ENCODE measurements at regions not wholly inside any gene's neighbourhood (a gene's known extent, or its start where the extent isn't known, plus 50 kb on each side); places are given as distances from the start of the nearest gene placed in this dataset.
"Not testable (repeated sequence)": the region's sequence is repeated elsewhere in the genome, so short reads cannot be mapped to it uniquely, and the experiment has no call there.

DNA sequence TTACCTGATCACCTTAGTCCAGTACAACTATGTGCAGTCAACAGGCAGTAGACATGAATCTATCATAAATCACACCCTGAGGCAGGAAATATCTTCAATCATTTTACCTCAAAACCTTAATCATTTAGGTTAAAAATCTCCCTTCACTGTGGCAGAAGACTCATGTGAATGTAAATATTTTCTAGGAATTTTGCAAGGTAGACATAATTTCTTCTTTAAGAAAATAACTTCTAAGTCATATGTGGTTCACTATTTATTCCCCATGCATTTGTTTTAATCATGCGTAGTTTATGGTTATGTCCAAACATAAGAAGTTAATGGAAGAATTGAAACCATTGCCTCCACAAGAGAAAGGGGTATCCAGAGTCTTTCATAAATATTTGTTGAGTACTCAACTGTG is 97.0 kb downstream of the HMHB1 start:
- no peak for DNase-seq (ENCODE audit: low spot score)

DNA sequence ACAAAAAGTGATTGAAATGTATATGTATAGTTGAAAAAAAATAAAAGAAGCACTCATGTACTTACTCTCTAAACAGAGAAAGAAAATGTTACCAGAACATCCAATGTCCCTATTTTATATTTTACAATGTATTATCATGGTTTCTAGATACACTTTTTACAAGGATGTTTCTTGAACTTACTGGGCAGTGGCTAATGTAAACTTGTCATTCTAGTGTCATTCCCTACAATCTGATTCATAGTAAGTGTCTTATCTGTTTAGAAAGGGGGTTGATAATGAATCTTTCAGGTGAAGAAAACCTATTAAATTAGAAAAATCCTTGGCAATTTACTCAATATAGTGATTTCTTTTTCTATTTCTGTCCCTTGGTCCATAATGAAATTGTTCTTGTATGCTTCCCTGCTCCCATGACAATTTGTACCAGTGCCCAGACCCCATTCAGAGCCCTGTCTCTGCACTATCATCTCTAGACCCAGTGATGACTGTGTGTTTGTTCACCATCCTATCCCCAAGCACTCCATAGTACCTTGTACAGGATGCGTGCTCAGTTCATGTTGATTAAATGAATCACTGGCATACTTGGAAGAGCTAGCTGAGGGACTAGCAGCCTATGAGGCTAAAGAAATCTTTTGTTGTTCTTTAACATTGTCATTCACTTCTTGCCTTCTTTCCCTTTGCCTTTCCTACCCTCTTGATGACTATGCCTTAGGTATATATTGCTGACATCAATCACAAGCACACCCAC is 101.2 kb downstream of the HMHB1 start:
- no peak for DNase-seq (ENCODE audit: low spot score)

DNA sequence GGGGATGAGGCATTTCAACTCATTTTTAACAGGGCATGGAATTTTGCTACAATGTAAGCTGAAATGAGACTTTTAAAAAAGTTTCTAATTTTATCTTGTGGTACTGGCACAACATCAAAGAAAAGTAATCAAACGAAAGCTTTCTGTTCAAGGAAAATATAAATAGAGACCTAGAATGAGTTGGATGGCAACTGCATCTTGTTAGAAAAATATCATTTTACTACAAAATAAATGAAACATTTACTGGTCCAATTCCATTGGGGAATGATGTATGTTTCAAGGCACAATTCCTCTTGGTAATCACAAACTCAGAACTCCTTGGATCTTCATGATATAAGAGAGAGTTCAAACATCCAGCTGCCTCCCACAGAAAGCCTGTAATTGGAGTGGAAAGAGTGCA is 102.8 kb downstream of the HMHB1 start:
- no peak for DNase-seq (ENCODE audit: low spot score)

DNA sequence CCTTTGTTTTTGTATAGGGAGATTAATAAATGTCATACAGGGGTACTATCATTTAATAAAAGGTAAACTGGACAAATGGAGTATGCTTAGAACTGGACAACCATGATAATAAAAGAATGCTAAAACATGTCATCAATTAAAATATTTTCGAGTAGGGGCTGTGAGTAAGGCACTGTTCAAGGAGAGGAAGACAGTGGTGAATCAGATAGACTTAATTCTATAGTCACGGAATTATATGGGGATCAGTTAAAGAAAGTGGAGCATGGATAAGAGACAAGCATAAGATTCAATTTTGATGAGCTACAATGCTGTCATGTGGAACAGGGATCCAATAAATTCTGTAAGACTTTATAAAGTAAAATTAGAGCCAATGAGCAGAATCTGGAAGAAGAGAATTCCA is 104.5 kb downstream of the HMHB1 start:
- DNase-seq (ENCODE audit: low spot score): no peak

DNA sequence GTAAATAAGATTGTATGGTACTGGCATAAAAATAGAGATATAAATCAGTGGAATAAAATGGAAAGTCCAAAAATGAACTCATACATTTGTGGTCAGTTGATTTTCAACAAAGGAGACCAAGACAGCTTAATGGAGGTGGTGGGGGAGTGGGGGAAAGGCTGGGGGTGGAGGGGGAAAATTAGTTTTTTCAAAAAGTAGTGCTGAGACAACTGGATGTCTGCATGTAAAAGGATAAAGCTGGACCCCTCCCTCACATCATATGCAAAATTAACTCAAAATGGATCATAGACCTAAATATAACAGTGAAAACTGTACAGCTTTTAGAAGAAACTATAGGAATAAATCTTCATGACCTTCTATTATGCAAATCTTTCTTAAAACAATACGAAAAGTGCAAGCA is 107.0 kb downstream of the HMHB1 start:
- DNase-seq (ENCODE audit: low spot score): no peak

DNA sequence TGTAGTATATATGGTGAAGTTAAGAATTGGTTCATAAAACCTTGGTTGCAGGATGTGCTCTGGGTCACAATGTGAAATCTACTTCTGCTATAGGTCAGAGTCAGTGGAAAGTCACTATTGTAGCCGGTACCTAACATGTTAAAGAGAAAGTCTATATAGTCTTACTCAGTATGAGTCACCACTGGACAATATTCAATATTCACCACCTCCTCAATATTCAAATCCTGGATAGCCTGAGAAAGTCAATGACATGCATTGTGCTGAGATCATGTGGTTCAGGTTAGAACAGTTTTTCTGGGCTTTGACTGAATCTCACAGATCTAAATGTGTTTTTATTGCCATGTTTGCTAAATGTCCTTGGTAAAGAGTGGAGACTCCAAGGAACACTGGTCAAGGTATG is 108.8 kb downstream of the HMHB1 start:
- DNase-seq (ENCODE audit: low spot score): no peak

DNA sequence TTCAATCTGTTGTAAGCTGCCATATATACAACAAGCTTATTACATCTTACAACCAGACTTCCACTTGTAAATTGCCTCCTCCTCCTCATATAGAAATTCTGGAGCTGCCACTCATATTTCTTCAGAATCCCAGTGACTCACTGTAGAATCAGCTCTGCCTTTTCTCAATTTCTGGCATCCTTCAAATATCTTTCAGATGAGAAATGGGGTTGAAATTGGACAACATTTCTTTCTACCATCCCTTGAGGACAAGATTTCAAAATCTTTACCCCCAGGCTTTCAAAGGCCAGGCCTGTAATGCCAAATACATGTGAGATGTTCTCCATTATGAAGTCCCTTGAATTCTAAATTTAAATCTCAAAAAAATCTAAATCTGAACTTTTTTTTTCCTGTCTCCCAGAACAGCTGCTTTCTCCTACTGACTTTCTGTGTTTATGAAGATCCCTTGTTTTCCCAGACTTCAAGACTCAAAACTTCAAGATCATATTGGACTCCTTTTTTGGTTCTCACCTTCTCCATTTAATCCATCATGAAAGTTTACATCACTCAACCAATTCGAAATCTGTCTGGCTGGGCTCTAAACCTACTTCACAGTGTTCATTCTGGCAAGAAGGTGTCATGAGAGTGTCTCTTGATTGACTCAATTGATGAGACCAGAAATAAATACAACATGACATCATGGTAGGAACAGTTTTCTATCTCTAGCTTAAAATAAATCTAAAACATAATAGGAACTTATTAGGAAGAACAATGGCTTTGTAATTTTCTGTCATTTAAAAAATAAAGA is 109.8 kb downstream of the HMHB1 start:
- DNase-seq (ENCODE audit: low spot score): no peak

DNA sequence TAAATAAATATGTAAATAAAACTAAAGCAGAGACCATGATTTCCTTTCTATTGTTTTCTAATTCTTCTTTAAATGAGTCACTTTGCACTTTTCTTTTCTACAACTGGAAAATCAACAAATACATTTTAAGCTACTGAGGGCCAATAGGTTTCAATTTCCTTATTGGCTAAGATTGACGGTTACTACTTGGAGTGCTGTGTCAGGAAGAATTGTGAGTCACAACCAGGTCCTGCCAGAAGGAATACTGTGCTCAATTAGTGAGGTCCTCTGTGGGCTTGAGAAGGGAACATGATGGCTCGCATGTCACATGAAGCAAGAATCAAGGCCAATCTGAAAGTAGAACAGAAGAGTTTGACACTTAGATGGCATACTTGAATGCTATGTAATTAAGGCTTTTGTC is 110.8 kb downstream of the HMHB1 start:
- no peak for DNase-seq (ENCODE audit: low spot score)

DNA sequence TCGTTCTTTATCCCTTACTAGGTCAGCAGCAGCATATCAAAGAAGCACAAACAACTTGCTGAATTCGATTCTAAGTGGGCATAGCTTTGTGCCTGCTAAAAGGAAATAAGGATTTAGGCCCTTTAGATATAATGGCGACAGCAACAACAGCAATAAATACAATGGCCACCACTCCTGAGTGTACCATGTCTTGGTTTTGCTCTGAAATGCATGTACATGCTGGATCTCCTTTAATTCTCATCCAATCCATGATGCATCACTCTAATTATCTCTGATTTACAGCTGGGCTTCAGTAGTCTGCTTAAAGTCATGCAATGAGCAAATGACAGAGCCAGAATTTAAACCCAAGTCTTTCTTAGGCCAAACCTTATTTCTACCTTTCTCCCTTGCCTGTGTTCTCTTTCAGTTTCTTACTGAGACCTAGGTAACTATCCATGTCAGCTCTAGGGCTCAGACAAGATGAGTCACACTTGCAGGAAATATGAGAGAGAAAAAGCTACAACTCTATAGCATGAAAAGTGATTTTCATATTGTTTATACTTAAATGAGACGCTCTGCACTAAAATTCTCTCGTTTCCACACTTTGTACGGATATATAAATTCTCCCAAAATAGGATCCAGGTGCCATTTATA is 111.8 kb downstream of the HMHB1 start:
- no peak for DNase-seq (ENCODE audit: low spot score)

DNA sequence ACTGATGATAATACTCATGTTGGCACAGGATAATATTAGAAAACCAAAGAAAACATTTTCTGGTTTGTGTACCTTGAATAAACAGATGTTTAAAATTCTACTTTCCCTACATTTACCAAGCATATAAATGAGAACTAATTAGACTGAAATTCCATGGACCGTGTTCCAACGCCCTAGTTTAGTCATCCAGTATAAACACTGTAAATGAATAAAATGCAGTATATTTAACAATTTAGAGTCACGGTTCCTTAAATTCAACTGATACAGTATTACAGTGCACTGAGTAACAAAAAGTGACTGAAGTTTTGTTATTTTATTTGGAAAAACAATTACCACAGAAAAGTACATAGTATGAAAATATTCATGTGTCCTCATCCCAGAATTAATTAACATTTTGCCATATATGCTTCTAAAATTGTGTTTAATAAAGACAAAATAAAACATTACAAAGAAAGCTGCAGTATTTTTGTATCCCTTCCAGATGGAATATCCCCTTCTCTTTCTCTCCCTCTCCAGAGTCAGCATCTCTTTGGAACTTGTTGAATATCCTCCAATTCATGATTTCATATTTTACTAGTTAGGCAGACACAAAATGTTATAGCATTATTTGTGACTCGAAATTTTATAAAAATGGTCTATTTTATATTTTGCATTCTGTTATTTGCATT is 112.5 kb downstream of the HMHB1 start:
- DNase-seq (ENCODE audit: low spot score): no peak

DNA sequence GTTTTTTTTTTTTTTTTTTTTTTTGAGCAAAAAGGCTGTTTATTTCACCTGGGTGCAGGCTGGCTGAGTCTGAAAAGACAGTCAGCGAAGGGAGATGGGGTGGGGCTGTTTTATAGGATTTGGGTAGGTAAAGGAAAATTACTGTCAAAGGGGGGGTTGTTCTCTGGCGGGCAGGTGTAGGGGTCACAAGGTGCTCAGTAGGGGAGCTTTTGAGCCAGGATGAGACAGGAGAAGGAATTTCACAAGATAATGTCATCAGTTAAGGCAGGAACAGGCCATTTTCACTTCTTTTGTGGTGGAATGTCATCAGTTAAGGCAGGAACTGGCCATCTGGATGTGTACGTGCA is 113.0 kb downstream of the HMHB1 start:
- DNase-seq (ENCODE audit: low spot score): not testable (repeated sequence)

DNA sequence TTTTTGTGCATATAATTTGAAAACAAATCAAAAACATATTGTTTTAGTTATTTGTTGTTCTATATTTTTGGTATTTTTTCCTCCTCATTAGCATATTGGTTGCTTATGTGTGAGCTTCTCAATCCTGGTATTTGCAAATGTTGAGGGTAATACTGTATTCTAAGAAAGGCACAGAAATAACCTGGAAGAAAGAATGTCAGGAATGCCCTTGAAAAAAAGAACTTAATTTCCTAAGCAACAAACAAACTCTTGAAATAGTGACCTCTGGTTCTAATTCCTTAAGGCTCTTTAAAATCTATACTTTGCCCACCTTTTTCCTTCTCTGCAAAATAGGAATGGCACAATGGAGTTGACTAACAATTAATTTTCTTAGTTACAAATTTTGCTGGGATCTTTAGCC is 117.5 kb downstream of the HMHB1 start:
- DNase-seq (ENCODE audit: low spot score): no peak

DNA sequence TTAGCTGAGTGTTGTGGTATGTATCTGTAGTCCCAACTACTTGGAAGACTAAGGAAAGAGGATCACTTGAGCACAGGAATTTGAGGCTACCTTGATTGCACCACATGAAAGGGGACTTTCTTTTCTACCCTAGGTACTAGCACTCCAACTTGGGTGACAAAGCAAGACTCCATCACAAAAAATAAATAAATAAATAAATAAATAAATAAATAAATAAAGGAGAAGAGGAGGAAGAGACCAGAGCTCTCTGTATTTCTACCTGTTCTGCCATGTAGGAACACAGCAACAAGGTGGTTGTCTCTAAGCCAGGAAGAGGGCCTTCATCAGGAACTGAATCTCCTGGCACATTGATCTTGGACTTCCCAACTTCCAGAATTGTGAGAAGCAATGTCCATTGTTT is 118.6 kb downstream of the HMHB1 start:
- DNase-seq (ENCODE audit: low spot score): no peak

DNA sequence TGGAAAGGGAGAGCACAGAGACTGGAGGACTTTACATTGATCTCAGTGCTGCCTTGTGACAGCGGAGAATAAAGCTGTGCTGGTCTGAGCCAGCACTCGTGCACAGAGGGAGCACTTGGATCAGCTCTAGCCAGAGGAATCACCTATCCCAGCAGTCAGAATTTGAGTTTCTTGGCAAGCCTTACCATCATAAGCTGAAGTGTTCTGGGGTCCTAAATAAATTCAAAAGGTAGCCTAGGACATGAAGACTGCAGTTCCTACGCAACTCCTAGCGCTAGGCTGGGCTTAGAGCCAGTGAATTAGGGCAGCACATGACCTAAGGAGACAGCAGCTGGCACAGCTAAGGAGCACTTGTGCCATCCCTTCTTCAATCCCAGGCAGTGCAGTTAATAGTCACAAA is 119.5 kb downstream of the HMHB1 start:
- peak; percentile 57 for DNase-seq (ENCODE audit: low spot score)

DNA sequence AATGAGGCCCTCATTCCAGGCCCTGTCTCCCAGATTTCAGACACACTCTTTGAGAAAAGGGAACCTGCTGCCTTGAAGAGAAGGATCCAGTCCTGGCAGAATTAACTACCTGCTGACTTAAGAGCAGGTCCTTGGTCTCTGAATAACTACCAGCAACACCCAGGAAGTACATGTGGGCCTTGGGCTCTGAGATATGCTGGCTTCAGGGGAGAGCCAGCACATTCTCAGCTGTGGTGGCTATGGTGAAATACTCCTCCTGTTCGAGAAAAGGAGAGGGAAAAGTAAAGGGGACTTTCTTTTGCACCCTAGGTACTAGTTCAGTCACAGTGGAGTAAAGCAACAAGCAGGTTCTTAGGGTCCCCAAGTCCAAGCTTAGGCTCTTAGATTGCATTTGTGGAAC is 120.0 kb downstream of the HMHB1 start:
- no peak for DNase-seq (ENCODE audit: low spot score)

DNA sequence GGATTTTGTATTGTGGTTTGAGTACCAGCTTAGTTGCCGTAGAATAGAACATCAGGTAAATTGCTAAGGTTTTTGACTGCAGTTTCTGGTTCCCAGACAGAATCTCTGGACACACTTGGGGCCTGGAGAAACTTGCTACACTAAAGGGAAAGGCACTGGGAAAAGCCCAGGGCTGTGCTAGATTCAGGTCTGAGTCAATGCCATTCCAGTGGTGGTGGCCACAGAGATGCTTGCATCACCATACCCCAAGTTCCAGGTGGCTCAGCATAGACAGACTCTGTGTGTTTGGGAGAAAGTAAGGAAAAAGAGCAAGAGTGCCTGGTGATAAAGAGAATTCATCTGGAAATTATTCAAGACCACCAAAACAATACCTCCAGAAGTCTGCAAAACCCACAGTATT is 120.6 kb downstream of the HMHB1 start:
- DNase-seq (ENCODE audit: low spot score): no peak

DNA sequence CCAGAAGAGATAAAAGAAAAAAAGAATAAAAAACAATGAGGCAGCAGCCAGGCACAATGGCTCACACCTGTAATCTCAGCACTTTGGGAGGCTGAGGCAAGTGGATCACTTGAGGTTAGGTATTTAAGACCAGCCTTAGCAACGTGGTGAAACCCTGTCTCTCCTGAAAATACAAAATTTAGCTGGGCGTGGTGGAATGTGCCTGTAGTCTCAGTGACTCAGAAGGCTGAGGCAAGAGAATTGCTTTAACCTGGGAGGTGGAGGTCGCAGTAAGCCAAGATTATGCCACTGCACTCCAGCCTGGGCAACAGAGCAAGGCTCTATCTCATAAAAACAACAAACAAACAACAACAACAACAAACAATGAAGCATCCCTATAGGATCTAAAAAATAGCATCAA is 121.5 kb downstream of the HMHB1 start:
- no peak for DNase-seq (ENCODE audit: low spot score)

DNA sequence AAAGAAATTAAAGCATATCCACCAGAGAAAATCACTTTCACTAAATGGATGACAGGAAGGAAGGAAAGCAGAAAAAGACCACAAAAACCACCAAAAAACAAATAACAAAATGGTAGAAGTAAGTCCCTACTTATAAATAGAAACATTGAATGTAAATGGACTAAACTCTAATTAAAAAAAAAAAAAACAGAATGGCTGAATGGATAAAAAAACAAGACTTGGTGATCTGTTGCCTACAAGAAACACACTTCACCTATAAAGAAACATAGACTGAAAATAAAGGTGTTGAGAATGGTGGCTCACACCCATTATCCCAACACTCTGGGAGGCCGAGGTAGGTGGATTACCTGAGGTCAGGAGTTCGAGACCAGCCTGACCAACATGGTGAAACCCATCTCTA is 122.9 kb downstream of the HMHB1 start:
- no peak for DNase-seq (ENCODE audit: low spot score)

DNA sequence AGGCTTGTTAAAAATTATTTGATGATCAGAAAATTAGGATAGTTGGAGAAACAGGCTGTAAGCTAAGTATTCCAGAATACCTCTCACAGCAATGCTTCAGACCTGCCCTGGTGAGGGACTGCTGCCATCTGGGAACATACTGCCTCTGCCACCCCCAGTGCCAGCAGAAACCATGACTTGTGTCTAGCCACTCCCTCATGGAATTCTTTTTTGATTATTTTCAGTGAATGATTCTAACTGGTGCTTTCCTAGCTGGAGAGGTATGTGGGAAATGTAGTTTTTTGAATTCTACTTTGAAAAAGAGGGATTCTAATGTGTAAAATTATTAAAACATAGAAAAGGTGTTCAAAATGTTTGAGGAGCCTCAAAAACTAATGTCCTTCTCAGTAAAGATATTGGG is 126.3 kb downstream of the HMHB1 start:
- DNase-seq (ENCODE audit: low spot score): no peak

DNA sequence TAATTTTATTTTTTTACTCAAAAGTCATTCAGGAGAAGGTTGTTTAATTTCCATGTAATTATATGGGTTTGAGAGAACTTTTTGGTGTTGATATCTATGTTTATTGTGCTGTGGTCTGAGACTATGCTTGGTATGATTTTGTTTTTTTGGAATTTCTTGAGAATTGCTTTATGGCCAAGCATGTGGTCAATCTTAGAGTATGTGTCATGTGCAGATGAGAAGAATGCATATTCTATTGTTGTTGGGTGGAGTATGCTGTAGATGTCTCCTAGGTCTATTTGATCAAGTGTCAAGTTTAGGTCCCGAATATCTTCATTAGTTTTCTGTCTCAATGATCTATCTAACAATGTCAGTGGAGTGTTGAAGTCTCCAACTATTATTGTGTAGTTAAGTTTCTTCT is 134.9 kb downstream of the HMHB1 start:
- DNase-seq (ENCODE audit: low spot score): no peak

DNA sequence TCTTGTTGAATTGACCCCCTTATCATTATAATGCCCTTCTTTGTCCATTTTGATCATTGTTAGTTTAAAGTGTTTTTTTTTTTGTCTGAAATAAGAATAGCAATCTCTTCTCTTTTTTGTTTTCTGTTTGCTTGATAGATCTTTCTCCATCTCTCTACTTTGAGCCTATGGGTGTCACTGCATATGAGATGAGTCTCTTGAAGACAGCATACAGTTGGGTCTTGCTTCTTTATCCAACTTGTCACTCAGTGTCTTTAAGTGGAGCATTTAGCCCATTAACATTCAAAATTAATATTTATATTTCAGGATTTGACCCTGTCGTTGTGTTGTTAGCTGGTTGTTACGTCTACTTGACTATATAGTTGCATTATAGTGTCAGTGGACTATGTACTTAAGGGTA is 135.4 kb downstream of the HMHB1 start:
- no peak for DNase-seq (ENCODE audit: low spot score)

DNA sequence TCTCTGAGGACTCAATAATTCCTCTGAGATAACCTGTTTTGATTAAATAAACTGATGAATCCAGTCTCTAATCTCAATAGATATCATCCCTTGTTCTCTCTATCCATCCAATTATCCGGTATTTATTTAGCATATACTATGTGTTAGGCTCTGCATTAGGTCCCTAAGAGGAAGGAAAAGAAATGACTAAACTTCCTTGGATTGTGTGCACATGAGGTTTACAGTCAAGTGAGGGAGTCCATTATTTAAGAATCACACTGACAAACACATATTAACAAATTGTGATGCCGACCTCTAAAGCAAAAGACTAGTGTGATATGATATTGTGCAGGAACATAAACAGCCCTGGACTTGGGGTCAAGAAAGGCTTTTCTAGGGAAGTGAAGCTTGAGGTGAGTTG is 140.8 kb downstream of the HMHB1 start:
- no peak for DNase-seq (ENCODE audit: low spot score)

DNA sequence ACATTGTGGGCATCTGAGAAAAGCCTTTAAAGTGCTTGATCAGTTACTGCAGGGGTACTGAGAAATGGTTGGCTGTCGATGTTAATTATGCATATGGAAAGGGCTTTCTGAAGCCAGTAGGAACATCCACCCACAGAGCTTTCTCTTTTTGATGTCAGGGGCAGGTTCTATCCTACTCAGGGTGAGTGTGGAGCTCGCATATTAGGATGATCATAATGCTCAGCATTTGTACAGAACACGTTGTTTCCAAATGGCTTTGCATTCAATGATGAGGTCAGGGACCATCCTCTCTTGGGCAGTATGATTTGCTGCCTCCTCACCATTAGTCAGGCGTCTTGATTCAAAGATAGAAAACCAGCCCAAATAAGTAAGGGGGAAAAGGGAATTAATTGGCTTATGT is 141.9 kb downstream of the HMHB1 start:
- DNase-seq (ENCODE audit: low spot score): no peak
